SK-N-SH (cell line): ENCODE measurements at regions not wholly inside any gene's neighbourhood (a gene's known extent, or its start where the extent isn't known, plus 50 kb on each side); places are given as distances from the start of the nearest gene placed in this dataset.

ENCODE experiments used
- CTCF ChIP-seq: fragments of 200-600 bp; sonication (generic); IDR thresholded peaks from 2 replicates; pipeline ENCODE4 v1.6.1; 2017; ENCODE audit warnings: antibody characterized with exemption, mild to moderate bottlenecking, moderate library complexity
- EP300 ChIP-seq, 2 experiments: IDR thresholded peaks; 2 replicates each; pipeline versions ENCODE4 v1.4.0 to v1.6.1; 2012; ENCODE audit warnings: borderline replicate concordance in 1 of 2, low read depth in 1 of 2, low read length in 1 of 2
- GABPA ChIP-seq: IDR thresholded peaks from 2 replicates; pipeline ENCODE4 v1.4.0; 2012; ENCODE audit warnings: low read depth, mild to moderate bottlenecking
- PBX3 ChIP-seq: IDR thresholded peaks from 2 replicates; pipeline ENCODE4; 2012
- POLR2AphosphoS5 ChIP-seq: IDR thresholded peaks from 2 replicates; pipeline ENCODE4 v1.6.1; 2012; ENCODE audit warnings: low read depth, low read length
- SMC3 ChIP-seq: IDR thresholded peaks from 2 replicates; pipeline ENCODE4 v1.6.1; 2012; ENCODE audit warnings: low read depth, low read length, improper control_type of control experiment

- no peak for TF ChIP-seq PBX3
- no peak for TF ChIP-seq POLR2AphosphoS5
- TF ChIP-seq CTCF: no peak
- TF ChIP-seq SMC3: no peak
- TF ChIP-seq EP300 (IDR thresholded peaks at IDR 0.05; ENCODE audit: borderline replicate concordance in 1 of 2, low read depth in 1 of 2, low read length in 1 of 2): no peak
- no peak for TF ChIP-seq GABPA
Measured at GRCh38 chr14:84643446-84643845, 886.5 kb upstream of the FLRT2 start.
